ENCODE measurements at regions not wholly inside any gene's neighbourhood (a gene's known extent, or its start where the extent isn't known, plus 50 kb on each side); places are given as distances from the start of the nearest gene placed in this dataset.
"Not testable (repeated sequence)": the region's sequence is repeated elsewhere in the genome, so short reads cannot be mapped to it uniquely, and the experiment has no call there.

DNA sequence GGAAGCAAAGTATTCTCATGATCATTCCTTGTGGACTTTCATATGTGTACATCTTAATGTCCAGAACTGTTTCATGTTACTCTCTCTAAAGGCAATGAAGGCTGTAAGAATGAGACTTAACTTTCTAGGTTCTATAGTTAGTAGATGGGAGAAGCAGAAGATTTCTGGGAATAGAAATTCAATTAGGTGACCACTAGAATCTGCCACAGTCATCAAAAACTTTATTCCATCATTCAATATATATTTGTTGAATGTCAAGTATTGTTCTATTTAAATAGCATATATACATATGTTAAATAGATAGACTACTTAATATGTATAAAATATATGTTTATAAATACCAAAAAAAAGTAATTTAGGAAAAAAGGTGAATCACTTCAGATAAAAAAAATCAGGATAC, 972.9 kb downstream of the SLC6A15 start:
- intact Hi-C loops (cut with micrococcal nuclease): no loop called here
- no TSS peak for BruUV-seq (replicated peaks)
- no peak for DNase-seq (ENCODE audit: unreplicated experiment)
- POLR2A ChIA-PET: no interaction called here
- H3K9me3 Mint-ChIP-seq (ENCODE audit: unreplicated experiment): no peaks in the 10 kb centered on the region
- H3K4me1 Mint-ChIP-seq (ENCODE audit: insufficient read depth, unreplicated experiment): peaks cover 5% of the 10 kb centered on the region
- H3K27me3 Mint-ChIP-seq (ENCODE audit: insufficient read depth, unreplicated experiment): no peaks in the 10 kb centered on the region
- CTCF ChIA-PET: no interaction called here
- no peak overlapping the region for H3K4me3 Mint-ChIP-seq (ENCODE audit: unreplicated experiment)
- no peaks in the 10 kb centered on the region for H3K36me3 Mint-ChIP-seq (ENCODE audit: insufficient read depth, unreplicated experiment)
- no peak overlapping the region for H3K27ac Mint-ChIP-seq (ENCODE audit: low read depth, unreplicated experiment)
- no peak for TF ChIP-seq CTCF (IDR thresholded peaks at IDR 0.05; ENCODE audit: unreplicated experiment)

- no TSS peak for BruUV-seq (replicated peaks)
- ChIA-PET POLR2A (no interaction called here), CTCF (interaction anchor here (0.8 kb wide), 1 partner anchor 35 kb away, joined by 3 read pairs; no protein-coding TSS in a partner anchor)
- intact Hi-C loops (cut with micrococcal nuclease): no loop called here
- H3K27ac Mint-ChIP-seq (ENCODE audit: low read depth, unreplicated experiment): no peak overlapping the region
- H3K9me3 Mint-ChIP-seq (ENCODE audit: unreplicated experiment): no peaks in the 10 kb centered on the region
- no peak overlapping the region for H3K4me3 Mint-ChIP-seq (ENCODE audit: unreplicated experiment)
- no peaks in the 10 kb centered on the region for H3K27me3 Mint-ChIP-seq (ENCODE audit: insufficient read depth, unreplicated experiment)
- H3K4me1 Mint-ChIP-seq (ENCODE audit: insufficient read depth, unreplicated experiment): no peaks in the 10 kb centered on the region
- no peak for TF ChIP-seq CTCF (IDR thresholded peaks at IDR 0.05; ENCODE audit: unreplicated experiment)
- no peaks in the 10 kb centered on the region for H3K36me3 Mint-ChIP-seq (ENCODE audit: insufficient read depth, unreplicated experiment)
- no peak for DNase-seq (ENCODE audit: unreplicated experiment)
These were observed 979.0 kb downstream of the SLC6A15 start for GRCh38 chr12:83933615-83934014.

- TF ChIP-seq CTCF (IDR thresholded peaks at IDR 0.05; ENCODE audit: unreplicated experiment): no peak
- Mint-ChIP-seq H3K4me1 (ENCODE audit: insufficient read depth, unreplicated experiment) (peaks cover 6% of the 10 kb centered on the region), H3K27me3 (ENCODE audit: insufficient read depth, unreplicated experiment) (no peaks in the 10 kb centered on the region), H3K4me3 (ENCODE audit: unreplicated experiment) (no peak overlapping the region), H3K36me3 (ENCODE audit: insufficient read depth, unreplicated experiment) (no peaks in the 10 kb centered on the region), H3K27ac (ENCODE audit: low read depth, unreplicated experiment) (no peak overlapping the region), H3K9me3 (ENCODE audit: unreplicated experiment) (no peaks in the 10 kb centered on the region)
- CTCF ChIA-PET: no interaction called here
- no peak for DNase-seq (ENCODE audit: unreplicated experiment)
- intact Hi-C loops (cut with micrococcal nuclease): no loop called here
- POLR2A ChIA-PET: no interaction called here
- BruUV-seq (replicated peaks): no TSS peak
These were observed 980.6 kb downstream of the SLC6A15 start for GRCh38 chr12:83932011-83932410.

GRCh38 chr12:83931451-83931850, 981.1 kb downstream of the SLC6A15 start:
- BruUV-seq (replicated peaks): no TSS peak
- POLR2A ChIA-PET: interaction anchor here (0.7 kb wide), 1 partner anchor 32 kb away, joined by 3 read pairs; no protein-coding TSS in a partner anchor

DNA sequence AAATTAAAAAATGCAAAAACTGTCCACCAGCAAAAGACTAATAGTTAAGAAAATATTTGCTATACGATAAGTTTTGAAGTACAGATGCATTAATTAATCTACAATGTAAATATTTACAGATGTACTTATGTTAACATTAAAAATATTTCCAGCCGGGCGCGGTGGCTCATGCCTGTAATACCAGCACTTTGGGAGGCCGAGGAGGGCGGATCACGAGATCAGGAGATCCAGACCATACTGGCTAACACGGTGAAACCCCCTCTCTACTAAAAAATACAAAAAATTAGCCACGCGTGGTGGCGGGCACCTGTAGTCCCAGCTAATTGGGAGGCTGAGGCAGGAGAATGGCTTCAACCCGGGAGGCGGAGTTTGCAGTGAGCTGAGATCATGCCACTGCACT, 982.8 kb downstream of the SLC6A15 start:
- H3K4me3 Mint-ChIP-seq (ENCODE audit: unreplicated experiment); H3K4me1 Mint-ChIP-seq (ENCODE audit: insufficient read depth, unreplicated experiment); H3K36me3 Mint-ChIP-seq (ENCODE audit: insufficient read depth, unreplicated experiment); POLR2A ChIA-PET; BruUV-seq (replicated peaks); H3K9me3 Mint-ChIP-seq (ENCODE audit: unreplicated experiment); H3K27ac Mint-ChIP-seq (ENCODE audit: low read depth, unreplicated experiment); H3K27me3 Mint-ChIP-seq (ENCODE audit: insufficient read depth, unreplicated experiment); DNase-seq (ENCODE audit: unreplicated experiment); CTCF ChIA-PET; intact Hi-C loops (cut with micrococcal nuclease): not testable (repeated sequence)

More at GRCh38 chr12:83931451-83931850, 981.1 kb downstream of the SLC6A15 start:
- Mint-ChIP-seq H3K9me3 (ENCODE audit: unreplicated experiment) (no peaks in the 10 kb centered on the region), H3K4me1 (ENCODE audit: insufficient read depth, unreplicated experiment) (peaks cover 6% of the 10 kb centered on the region), H3K4me3 (ENCODE audit: unreplicated experiment) (no peak overlapping the region), H3K27me3 (ENCODE audit: insufficient read depth, unreplicated experiment) (no peaks in the 10 kb centered on the region), H3K27ac (ENCODE audit: low read depth, unreplicated experiment) (no peak overlapping the region), H3K36me3 (ENCODE audit: insufficient read depth, unreplicated experiment) (no peaks in the 10 kb centered on the region)
- intact Hi-C loops (cut with micrococcal nuclease): no loop called here
- DNase-seq (ENCODE audit: unreplicated experiment): no peak
- TF ChIP-seq CTCF (IDR thresholded peaks at IDR 0.05; ENCODE audit: unreplicated experiment): no peak
- CTCF ChIA-PET: interaction anchor here (0.6 kb wide), 1 partner anchor 106 kb away, joined by 3 read pairs; no protein-coding TSS in a partner anchor

All from MCF 10A (cell line).